H1 (cell line): ENCODE measurements at regions not wholly inside any gene's neighbourhood (a gene's known extent, or its start where the extent isn't known, plus 50 kb on each side); places are given as distances from the start of the nearest gene placed in this dataset.

Experiments used
- CTCF ChIA-PET: fragments of 300-600 bp; sonication (Branson Sonifier 250); formaldehyde crosslinking; loops from one replicate; lab custom pipeline; 2021; ENCODE audit not compliant: partially characterized antibody; lab: Charles Lee
- POLR2A ChIA-PET: fragments of 300-600 bp; sonication (Branson Sonifier 250); formaldehyde crosslinking; loops from one replicate; lab custom pipeline; 2021; ENCODE audit warnings: inconsistent platforms; ENCODE audit not compliant: partially characterized antibody; lab: Charles Lee
- DNase-seq, 2 experiments: peaks; one replicate each; pipeline versions ENCODE4 v3.0.0 to v3.0.0-alpha.2; 2010 to 2022; ENCODE audit warnings: low spot score in 2 of 2, low read depth in 1 of 2, mixed read lengths in 1 of 2
- FAIRE-seq: peaks from 2 replicates; lab custom pipeline; 2011; peaks lifted over from hg19 to GRCh38; lab: Jason Lieb, UNC
- H2AFZ ChIP-seq: 2 replicates; pipeline ENCODE4 v1.8.1; 2012; ENCODE audit warnings: low read length, inconsistent platforms
- H2AK5ac ChIP-seq: 2 replicates; pipeline ENCODE4 v1.6.1; 2013; ENCODE audit warnings: low read depth, low read length
- H2BK120ac ChIP-seq: replicated peaks from 2 replicates; pipeline ENCODE3; 2013; ENCODE audit warnings: low read depth, low read length, inconsistent platforms
- H2BK12ac ChIP-seq: 2 replicates; pipeline ENCODE4 v1.6.1; 2013; ENCODE audit warnings: low read depth, low read length
- H2BK15ac ChIP-seq: 2 replicates; pipeline ENCODE4 v1.6.1; 2013; ENCODE audit warnings: low read length
- H2BK20ac ChIP-seq: 2 replicates; pipeline ENCODE4 v1.6.1; 2013; ENCODE audit warnings: low read length
- H2BK5ac ChIP-seq: 2 replicates; pipeline ENCODE4 v1.6.1; 2013; ENCODE audit warnings: low read depth, low read length
- H3K14ac ChIP-seq: 2 replicates; pipeline ENCODE4 v1.6.1; 2013; ENCODE audit warnings: inconsistent platforms; ENCODE audit not compliant: insufficient read length
- H3K18ac ChIP-seq: 2 replicates; pipeline ENCODE4 v1.6.1; 2013; ENCODE audit warnings: low read length; ENCODE audit errors: extremely low read depth
- H3K23ac ChIP-seq: 2 replicates; pipeline ENCODE4 v1.6.1; 2013; ENCODE audit warnings: inconsistent platforms; ENCODE audit not compliant: insufficient read length
- H3K23me2 ChIP-seq: 2 replicates; pipeline ENCODE4 v1.6.1; 2013; ENCODE audit warnings: low read depth, low read length
- H3K27ac ChIP-seq: 2 replicates; pipeline ENCODE4 v1.6.1; 2011; ENCODE audit warnings: low read depth, low read length, inconsistent platforms
- H3K27me3 ChIP-seq, 4 experiments: replicated peaks in 1 of 4; 1 replicate in 1 of 4; 2 replicates in 3 of 4; pipeline versions ENCODE4 v1.6.1 to v1.8.1; 2011 to 2013; ENCODE audit warnings: low read length in 3 of 4, mild to moderate bottlenecking in 3 of 4, inconsistent platforms in 2 of 4, mixed read lengths in 2 of 4, moderate library complexity in 1 of 4; ENCODE audit not compliant: control insufficient read depth in 3 of 4, insufficient read depth in 3 of 4; ENCODE audit errors: extremely low read depth in 1 of 4
- H3K36me3 ChIP-seq, 4 experiments: 2 replicates each; pipeline versions ENCODE4 v1.6.1 to v1.8.1; 2011 to 2013; ENCODE audit warnings: mild to moderate bottlenecking in 4 of 4, low read length in 3 of 4, moderate library complexity in 2 of 4, control low read depth in 1 of 4, inconsistent platforms in 1 of 4; ENCODE audit not compliant: insufficient read depth in 4 of 4, control insufficient read depth in 2 of 4
- H3K4ac ChIP-seq: replicated peaks from 2 replicates; pipeline ENCODE3; 2013; ENCODE audit warnings: low read length, low read depth, mixed read lengths, inconsistent platforms; ENCODE audit not compliant: insufficient read length
- H3K4me1 ChIP-seq, 4 experiments: replicated peaks in 1 of 4; 1 replicate in 1 of 4; 2 replicates in 3 of 4; pipeline versions ENCODE4 v1.6.1 to v1.8.1; 2011 to 2013; ENCODE audit warnings: low read length in 3 of 4, inconsistent platforms in 2 of 4, mixed read lengths in 1 of 4; ENCODE audit not compliant: insufficient read depth in 4 of 4, control insufficient read depth in 3 of 4
- H3K4me2 ChIP-seq, 2 experiments: 2 replicates each; pipeline versions ENCODE4 v1.6.1 to v1.8.1; 2011 to 2013; ENCODE audit warnings: low read depth in 2 of 2, low read length in 2 of 2, control low read depth in 1 of 2, inconsistent platforms in 1 of 2, mild to moderate bottlenecking in 1 of 2; ENCODE audit not compliant: insufficient read depth in 1 of 2
- H3K4me3 ChIP-seq, 4 experiments: fragments of 200-600, 300-600 bp in 1 of 4; sonication (generic), shearing (Covaris generic), sonication (Bioruptor Twin) in 1 of 4; 2 replicates each; pipeline versions ENCODE4 v1.5.1 to v1.8.1; 2011 to 2016; ENCODE audit warnings: low read length in 4 of 4, low read depth in 3 of 4, control low read depth in 2 of 4, inconsistent platforms in 2 of 4, mild to moderate bottlenecking in 2 of 4, mixed read lengths in 1 of 4, moderate library complexity in 1 of 4; ENCODE audit not compliant: insufficient read depth in 2 of 4; ENCODE audit errors: extremely low read depth in 1 of 4
- H3K56ac ChIP-seq: replicated peaks from 2 replicates; pipeline ENCODE3; 2013; ENCODE audit warnings: low read depth, mild to moderate bottlenecking, mixed read lengths, low read length, inconsistent platforms; ENCODE audit not compliant: insufficient read length
- H3K79me1 ChIP-seq: 2 replicates; pipeline ENCODE4 v1.6.1; 2013; ENCODE audit warnings: low read depth, low read length, control low read depth
- H3K79me2 ChIP-seq, 2 experiments: 2 replicates each; pipeline versions ENCODE4 v1.6.1 to v1.8.1; 2012 to 2013; ENCODE audit warnings: low read length in 2 of 2, mild to moderate bottlenecking in 2 of 2, inconsistent platforms in 1 of 2; ENCODE audit not compliant: insufficient read depth in 2 of 2, control insufficient read depth in 1 of 2
- H3K9ac ChIP-seq, 4 experiments: replicated peaks in 1 of 4; 1 replicate in 1 of 4; 2 replicates in 3 of 4; pipeline versions ENCODE4 v1.6.1 to v1.8.1; 2011 to 2013; ENCODE audit warnings: low read depth in 3 of 4, low read length in 3 of 4, control low read depth in 2 of 4, mild to moderate bottlenecking in 2 of 4, moderate library complexity in 2 of 4, inconsistent platforms in 1 of 4; ENCODE audit errors: extremely low read depth in 1 of 4
- H3K9me3 ChIP-seq, 2 experiments: 2 replicates each; pipeline versions ENCODE4 v1.6.1 to v1.8.1; 2012 to 2013; ENCODE audit warnings: mild to moderate bottlenecking in 2 of 2, moderate library complexity in 2 of 2, control low read depth in 1 of 2, inconsistent platforms in 1 of 2, low read depth in 1 of 2, low read length in 1 of 2, mixed read lengths in 1 of 2; ENCODE audit not compliant: insufficient read depth in 2 of 2
- H4K20me1 ChIP-seq, 2 experiments: replicated peaks in 1 of 2; 2 replicates each; pipeline versions ENCODE3 to v1.8.1; 2011 to 2013; ENCODE audit warnings: inconsistent platforms in 2 of 2, low read length in 2 of 2, mild to moderate bottlenecking in 1 of 2; ENCODE audit not compliant: insufficient read depth in 2 of 2, control insufficient read depth in 1 of 2
- H4K5ac ChIP-seq: 2 replicates; pipeline ENCODE4 v1.6.1; 2013; ENCODE audit warnings: low read length, low read depth, mixed read lengths, inconsistent platforms; ENCODE audit not compliant: insufficient read length
- H4K8ac ChIP-seq: 2 replicates; pipeline ENCODE4 v1.8.0; 2013; ENCODE audit warnings: mild to moderate bottlenecking, moderate library complexity, low read length, inconsistent platforms; ENCODE audit not compliant: insufficient read depth; ENCODE audit errors: extremely low read depth
- H4K91ac ChIP-seq: replicated peaks from 2 replicates; pipeline ENCODE3; 2013; ENCODE audit warnings: low read length, mixed read lengths, inconsistent platforms; ENCODE audit not compliant: insufficient read length
- BRCA1 ChIP-seq: IDR thresholded peaks from 2 replicates; pipeline ENCODE4 v1.6.1; 2012; ENCODE audit warnings: low read depth, low read length, improper control_type of control experiment
- JUND ChIP-seq: IDR thresholded peaks from 2 replicates; pipeline ENCODE4 v1.6.1; 2011; ENCODE audit warnings: mild to moderate bottlenecking, improper control_type of control experiment, low read length
- KDM4A ChIP-seq: IDR thresholded peaks from one replicate; pipeline ENCODE4 v1.7.1; 2012; ENCODE audit warnings: low read depth, mild to moderate bottlenecking, moderate library complexity, low read length, inconsistent platforms; ENCODE audit not compliant: severe bottlenecking
- MAFK ChIP-seq: IDR thresholded peaks from 2 replicates; pipeline ENCODE4 v1.6.1; 2012; ENCODE audit warnings: low read depth, mild to moderate bottlenecking, improper control_type of control experiment, low read length
- RNF2 ChIP-seq: fragments of 200-900, 300-1000 bp; sonication (generic); IDR thresholded peaks from 2 replicates; pipeline ENCODE4 v1.7.1; 2016; ENCODE audit warnings: borderline replicate concordance, low read depth, mild to moderate bottlenecking, antibody characterized with exemption, low read length; ENCODE audit not compliant: poor library complexity, severe bottlenecking; ENCODE audit errors: missing control alignments
- SAP30 ChIP-seq: fragments of 300-600 bp; sonication (generic); IDR thresholded peaks from 2 replicates; pipeline ENCODE4 v1.7.1; 2012; ENCODE audit warnings: low read length, moderate library complexity, mild to moderate bottlenecking, inconsistent platforms; ENCODE audit not compliant: insufficient read depth, insufficient replicate concordance
- SP1 ChIP-seq: IDR thresholded peaks from 2 replicates; pipeline ENCODE4 v1.6.1; 2011; ENCODE audit warnings: low read depth, low read length
- SP2 ChIP-seq: IDR thresholded peaks from 2 replicates; pipeline ENCODE4 v1.6.1; 2012; ENCODE audit warnings: mild to moderate bottlenecking, low read length, inconsistent platforms
- ZNF274 ChIP-seq: IDR thresholded peaks from 2 replicates; pipeline ENCODE4 v1.7.0; 2012; ENCODE audit warnings: low read length, borderline replicate concordance; ENCODE audit errors: extremely low read depth
- WGBS, 2 experiments: shearing (Covaris generic) in 1 of 2; methylation state at CpG; one replicate each; pipeline versions ENCODE4 v1.1.6 to v1.1.7; 2013 to 2015; ENCODE audit warnings: low lambda C conversion rate in 2 of 2, mixed read lengths in 2 of 2, inconsistent platforms in 1 of 2, low coverage in 1 of 2, missing lambda C conversion rate in 1 of 2; ENCODE audit not compliant: insufficient replicate concordance in 2 of 2, insufficient coverage in 1 of 2, insufficient read length in 1 of 2; ENCODE audit errors: extremely low coverage in 1 of 2, missing lambda C conversion rate in 1 of 2; 5-methylcytosine and 5-hydroxymethylcytosine counted together
- TF ChIP-seq, protein P1 (sequence below): IDR thresholded peaks from 2 replicates; pipeline ENCODE4 v1.6.1; 2012; ENCODE audit warnings: low read length, inconsistent platforms
- TF ChIP-seq, protein P2 (sequence below): IDR thresholded peaks from 2 replicates; pipeline ENCODE4 v1.6.1; 2011; ENCODE audit warnings: low read length, improper control_type of control experiment

DNA sequence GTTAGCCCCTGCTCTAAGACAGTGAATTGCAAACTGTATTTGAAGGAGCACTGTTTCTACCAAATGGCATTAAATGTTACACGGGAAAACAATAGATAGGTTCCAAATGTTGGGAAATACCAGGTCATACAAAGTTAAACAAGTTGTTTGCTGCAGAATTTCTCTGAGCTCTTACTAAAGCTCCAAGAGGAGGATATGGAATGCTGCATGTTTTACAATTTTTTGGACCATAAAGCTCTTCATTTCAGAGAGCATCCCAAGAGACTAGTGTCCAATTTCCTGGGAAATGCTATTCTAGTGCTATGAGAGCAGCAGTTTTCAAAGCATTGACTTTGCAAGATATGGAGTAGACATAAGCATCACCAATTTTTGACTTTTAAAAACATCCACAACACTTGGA lies 155.6 kb upstream of the CCDC68 start:
- no peak overlapping the region for H3K23ac ChIP-seq
- H3K27me3 ChIP-seq = no peaks in the 10 kb centered on the region; a peak in 1 of 7 replicates
- H2BK5ac ChIP-seq = no peak overlapping the region
- no peaks in the 10 kb centered on the region for H3K36me3 ChIP-seq
- H3K9me3 ChIP-seq = no peaks in the 10 kb centered on the region
- H2AFZ ChIP-seq = no peak overlapping the region
- no peak overlapping the region for H3K18ac ChIP-seq
- H3K27ac ChIP-seq = no peak overlapping the region
- H3K79me1 ChIP-seq = no peaks in the 10 kb centered on the region
- H3K79me2 ChIP-seq = no peaks in the 10 kb centered on the region
- H3K4me1 ChIP-seq = peaks cover 0 to 3% (median 0%) of the 10 kb centered on the region in 4 experiments; a peak in 2 of 7 replicates
- H2BK15ac ChIP-seq = no peak overlapping the region
- H3K14ac ChIP-seq = no peak overlapping the region
- CTCF ChIA-PET = interaction anchor here (0.6 kb wide), 1 partner anchor 128 kb away, joined by 3 read pairs; no protein-coding TSS in a partner anchor
- H2AK5ac ChIP-seq = no peak overlapping the region
- no peak overlapping the region for H4K91ac ChIP-seq
- no peak overlapping the region for H3K4me2 ChIP-seq
- H4K20me1 ChIP-seq = no peaks in the 10 kb centered on the region
- H2BK20ac ChIP-seq = no peak overlapping the region
- no peak overlapping the region for H3K4ac ChIP-seq
- H3K9ac ChIP-seq = no peak overlapping the region
- H3K56ac ChIP-seq = no peak overlapping the region
- FAIRE-seq (no peak), DNase-seq (no peak)
- no peak overlapping the region for H2BK12ac ChIP-seq
- H4K8ac ChIP-seq = no peak overlapping the region
- POLR2A ChIA-PET = no interaction called here
- 88% methylated on average over 1 of the region's 1 CpG; no CpG with 5 or more reads in 1 of the 2 experiments for whole genome bisulfite sequencing, 2 experiments
- no peak overlapping the region for H4K5ac ChIP-seq
- H3K23me2 ChIP-seq = no peaks in the 10 kb centered on the region
- no peak overlapping the region for H2BK120ac ChIP-seq
- H3K4me3 ChIP-seq = no peak overlapping the region
- TF ChIP-seq SAP30 (no peak), MAFK (no peak), KDM4A (no peak), ZNF274 (no peak), SP1 (no peak), RNF2 (no peak), JUND (no peak), BRCA1 (no peak), SP2 (no peak)
- TF ChIP-seq, protein P1, sequence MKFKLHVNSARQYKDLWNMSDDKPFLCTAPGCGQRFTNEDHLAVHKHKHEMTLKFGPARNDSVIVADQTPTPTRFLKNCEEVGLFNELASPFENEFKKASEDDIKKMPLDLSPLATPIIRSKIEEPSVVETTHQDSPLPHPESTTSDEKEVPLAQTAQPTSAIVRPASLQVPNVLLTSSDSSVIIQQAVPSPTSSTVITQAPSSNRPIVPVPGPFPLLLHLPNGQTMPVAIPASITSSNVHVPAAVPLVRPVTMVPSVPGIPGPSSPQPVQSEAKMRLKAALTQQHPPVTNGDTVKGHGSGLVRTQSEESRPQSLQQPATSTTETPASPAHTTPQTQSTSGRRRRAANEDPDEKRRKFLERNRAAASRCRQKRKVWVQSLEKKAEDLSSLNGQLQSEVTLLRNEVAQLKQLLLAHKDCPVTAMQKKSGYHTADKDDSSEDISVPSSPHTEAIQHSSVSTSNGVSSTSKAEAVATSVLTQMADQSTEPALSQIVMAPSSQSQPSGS = no peak
- TF ChIP-seq, protein P2, sequence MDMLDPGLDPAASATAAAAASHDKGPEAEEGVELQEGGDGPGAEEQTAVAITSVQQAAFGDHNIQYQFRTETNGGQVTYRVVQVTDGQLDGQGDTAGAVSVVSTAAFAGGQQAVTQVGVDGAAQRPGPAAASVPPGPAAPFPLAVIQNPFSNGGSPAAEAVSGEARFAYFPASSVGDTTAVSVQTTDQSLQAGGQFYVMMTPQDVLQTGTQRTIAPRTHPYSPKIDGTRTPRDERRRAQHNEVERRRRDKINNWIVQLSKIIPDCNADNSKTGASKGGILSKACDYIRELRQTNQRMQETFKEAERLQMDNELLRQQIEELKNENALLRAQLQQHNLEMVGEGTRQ = no peak
